WTC11 (cell line): ENCODE measurements at regions not wholly inside any gene's neighbourhood (a gene's known extent, or its start where the extent isn't known, plus 50 kb on each side); places are given as distances from the start of the nearest gene placed in this dataset.

Source experiments
- ATAC-seq: fragments of 200-7000 bp; cut with Tn5 transposase; 2 replicates; pipeline ENCODE4 v1.10.0; 2021; ENCODE audit warnings: mild to moderate bottlenecking, moderate library complexity
- CTCF ChIA-PET: fragments of 300-600 bp; sonication (Branson Sonifier 250); formaldehyde crosslinking; loops from one replicate; lab custom pipeline; 2021; ENCODE audit warnings: antibody characterized with exemption; lab: Charles Lee
- POLR2A ChIA-PET: fragments of 350-600 bp; sonication (Branson Sonifier 250); formaldehyde crosslinking; loops from one replicate; lab custom pipeline; 2021; ENCODE audit warnings: antibody characterized with exemption; lab: Charles Lee
- DNase-seq: peaks from one replicate; pipeline ENCODE4 v3.0.0; 2021; ENCODE audit warnings: low spot score
- H3K27ac Mint-ChIP-seq: 2 replicates; pipeline ENCODE4 v1.8.0; 2021; ENCODE audit warnings: mixed read lengths
- H3K27me3 Mint-ChIP-seq: 2 replicates; pipeline ENCODE4 v1.8.0; 2021; ENCODE audit warnings: low read depth, mild to moderate bottlenecking, moderate library complexity, mixed read lengths
- H3K36me3 Mint-ChIP-seq: 2 replicates; pipeline ENCODE4 v1.8.0; 2021; ENCODE audit warnings: mixed read lengths
- H3K4me1 Mint-ChIP-seq: 2 replicates; pipeline ENCODE4 v1.8.0; 2022; ENCODE audit warnings: mixed read lengths
- H3K4me3 Mint-ChIP-seq: 2 replicates; pipeline ENCODE4 v1.8.0; 2021; ENCODE audit warnings: mild to moderate bottlenecking, moderate library complexity, mixed read lengths
- H3K9me3 Mint-ChIP-seq: 2 replicates; pipeline ENCODE4 v1.8.0; 2021; ENCODE audit warnings: mixed read lengths
- FOXK1 ChIP-seq: sonication (generic); formaldehyde crosslinking; IDR thresholded peaks from 2 replicates; pipeline ENCODE4 v1.8.0; 2022; ENCODE audit warnings: mild to moderate bottlenecking, moderate library complexity, missing genetic modification reagents
- GABPB1 ChIP-seq: sonication (generic); formaldehyde crosslinking; IDR thresholded peaks from 2 replicates; pipeline ENCODE4 v1.8.1; 2023; ENCODE audit warnings: mild to moderate bottlenecking, missing genetic modification reagents
- GRHL2 ChIP-seq: fragments of 250-450 bp; sonication (Bioruptor Pico); IDR thresholded peaks from 2 replicates; pipeline ENCODE4 v1.8.0; 2022; ENCODE audit warnings: mild to moderate bottlenecking, moderate library complexity; ENCODE audit not compliant: insufficient replicate concordance, severe bottlenecking
- GTF2I ChIP-seq: fragments of 250-450 bp; sonication (Bioruptor Pico); conservative IDR thresholded peaks from 2 replicates; pipeline ENCODE4 v1.4.0; 2021; ENCODE audit warnings: mild to moderate bottlenecking
- HMGA2 ChIP-seq: fragments of 250-450 bp; sonication (Bioruptor Pico); IDR thresholded peaks from 2 replicates; pipeline ENCODE4 v1.4.0; 2021; ENCODE audit warnings: mild to moderate bottlenecking, moderate library complexity
- IRF2 ChIP-seq: sonication (generic); formaldehyde crosslinking; IDR thresholded peaks from 2 replicates; pipeline ENCODE4 v1.8.0; 2022; ENCODE audit warnings: low read depth, missing genetic modification reagents, borderline replicate concordance
- JUN ChIP-seq: sonication (generic); formaldehyde crosslinking; IDR thresholded peaks from 2 replicates; pipeline ENCODE4 v1.8.0; 2023; ENCODE audit warnings: mild to moderate bottlenecking, missing genetic modification reagents
- NFE2L1 ChIP-seq: sonication (generic); formaldehyde crosslinking; IDR thresholded peaks from 2 replicates; pipeline ENCODE4 v1.8.1; 2023; ENCODE audit warnings: missing genetic modification reagents
- NR1H2 ChIP-seq: sonication (generic); formaldehyde crosslinking; IDR thresholded peaks from 2 replicates; pipeline ENCODE4 v1.9.0; 2021; ENCODE audit warnings: mild to moderate bottlenecking, moderate library complexity, missing genetic modification reagents
- NR3C1 ChIP-seq: sonication (generic); formaldehyde crosslinking; conservative IDR thresholded peaks from 2 replicates; pipeline ENCODE4 v1.8.1; 2023; ENCODE audit warnings: low read depth, mild to moderate bottlenecking, missing genetic modification reagents
- SMAD4 ChIP-seq: sonication (generic); formaldehyde crosslinking; IDR thresholded peaks from 2 replicates; pipeline ENCODE4 v1.8.0; 2022; ENCODE audit warnings: mild to moderate bottlenecking, missing genetic modification reagents
- TP53 ChIP-seq: sonication (generic); formaldehyde crosslinking; IDR thresholded peaks from 2 replicates; pipeline ENCODE4 v1.8.1; 2023; ENCODE audit warnings: mild to moderate bottlenecking, missing genetic modification reagents
- TF ChIP-seq, protein P1 (sequence below): sonication (generic); formaldehyde crosslinking; IDR thresholded peaks from 2 replicates; pipeline ENCODE4 v1.8.1; 2022; ENCODE audit warnings: low read depth, missing genetic modification reagents, borderline replicate concordance
- TF ChIP-seq, protein P2 (sequence below): fragments of 200-600 bp; IDR thresholded peaks from 2 replicates; pipeline ENCODE4 v1.8.0; 2022; ENCODE audit warnings: antibody characterized with exemption
- TF ChIP-seq, protein P3 (sequence below): sonication (generic); formaldehyde crosslinking; IDR thresholded peaks from 2 replicates; pipeline ENCODE4 v1.8.0; 2022; ENCODE audit warnings: mild to moderate bottlenecking, missing genetic modification reagents
- TF ChIP-seq, protein P4 (sequence below): sonication (generic); formaldehyde crosslinking; IDR thresholded peaks from 2 replicates; pipeline ENCODE4 v1.8.1; 2022; ENCODE audit warnings: low read depth, mild to moderate bottlenecking, moderate library complexity, missing genetic modification reagents, borderline replicate concordance
- TF ChIP-seq, protein P5 (sequence below): sonication (generic); formaldehyde crosslinking; IDR thresholded peaks from 2 replicates; pipeline ENCODE4 v1.8.1; 2022; ENCODE audit warnings: mild to moderate bottlenecking, moderate library complexity, missing genetic modification reagents
- TF ChIP-seq, protein P6 (sequence below): sonication (generic); formaldehyde crosslinking; IDR thresholded peaks from 2 replicates; pipeline ENCODE4 v1.8.1; 2022; ENCODE audit warnings: missing genetic modification reagents, borderline replicate concordance

DNA sequence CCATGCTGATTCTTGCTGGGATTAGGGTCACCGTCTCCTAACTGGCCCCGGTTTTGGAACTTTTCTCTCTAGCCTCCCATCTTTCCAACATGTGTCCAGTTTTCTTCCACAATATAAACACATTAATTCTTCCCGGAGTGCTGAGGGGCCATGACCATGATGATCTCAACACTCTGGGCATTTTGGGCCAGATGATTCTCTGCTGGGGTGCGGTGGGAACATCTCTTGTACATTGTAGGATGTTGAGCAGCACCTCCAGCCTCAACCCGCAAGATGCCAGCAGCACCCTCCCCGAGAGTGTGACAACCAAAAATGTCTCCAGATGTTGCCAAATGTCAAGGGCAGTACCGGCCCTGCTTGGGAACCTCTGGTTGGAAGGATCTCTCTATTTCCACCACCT is 164.8 kb downstream of the TFAP2C start:
- H3K27me3 Mint-ChIP-seq: peaks cover 14% of the 10 kb centered on the region
- H3K4me3 Mint-ChIP-seq: no peak overlapping the region
- peaks cover 11% of the 10 kb centered on the region for H3K36me3 Mint-ChIP-seq
- POLR2A ChIA-PET: no interaction called here
- DNase-seq (no peak), ATAC-seq (no peak)
- no peak overlapping the region for H3K27ac Mint-ChIP-seq
- peaks cover 5% of the 10 kb centered on the region for H3K4me1 Mint-ChIP-seq
- TF ChIP-seq FOXK1 (CRISPR knock-in tag) (no peak), NFE2L1 (CRISPR knock-in tag) (no peak), HMGA2 (CRISPR knock-in tag) (no peak), NR3C1 (no peak), SMAD4 (CRISPR knock-in tag) (no peak), GABPB1 (CRISPR knock-in tag) (no peak), IRF2 (CRISPR knock-in tag) (no peak), GRHL2 (CRISPR knock-in tag) (no peak), GTF2I (CRISPR knock-in tag) (no peak)
- TF ChIP-seq, protein P1, sequence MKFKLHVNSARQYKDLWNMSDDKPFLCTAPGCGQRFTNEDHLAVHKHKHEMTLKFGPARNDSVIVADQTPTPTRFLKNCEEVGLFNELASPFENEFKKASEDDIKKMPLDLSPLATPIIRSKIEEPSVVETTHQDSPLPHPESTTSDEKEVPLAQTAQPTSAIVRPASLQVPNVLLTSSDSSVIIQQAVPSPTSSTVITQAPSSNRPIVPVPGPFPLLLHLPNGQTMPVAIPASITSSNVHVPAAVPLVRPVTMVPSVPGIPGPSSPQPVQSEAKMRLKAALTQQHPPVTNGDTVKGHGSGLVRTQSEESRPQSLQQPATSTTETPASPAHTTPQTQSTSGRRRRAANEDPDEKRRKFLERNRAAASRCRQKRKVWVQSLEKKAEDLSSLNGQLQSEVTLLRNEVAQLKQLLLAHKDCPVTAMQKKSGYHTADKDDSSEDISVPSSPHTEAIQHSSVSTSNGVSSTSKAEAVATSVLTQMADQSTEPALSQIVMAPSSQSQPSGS (CRISPR knock-in tag): no peak
- TF ChIP-seq, protein P2, sequence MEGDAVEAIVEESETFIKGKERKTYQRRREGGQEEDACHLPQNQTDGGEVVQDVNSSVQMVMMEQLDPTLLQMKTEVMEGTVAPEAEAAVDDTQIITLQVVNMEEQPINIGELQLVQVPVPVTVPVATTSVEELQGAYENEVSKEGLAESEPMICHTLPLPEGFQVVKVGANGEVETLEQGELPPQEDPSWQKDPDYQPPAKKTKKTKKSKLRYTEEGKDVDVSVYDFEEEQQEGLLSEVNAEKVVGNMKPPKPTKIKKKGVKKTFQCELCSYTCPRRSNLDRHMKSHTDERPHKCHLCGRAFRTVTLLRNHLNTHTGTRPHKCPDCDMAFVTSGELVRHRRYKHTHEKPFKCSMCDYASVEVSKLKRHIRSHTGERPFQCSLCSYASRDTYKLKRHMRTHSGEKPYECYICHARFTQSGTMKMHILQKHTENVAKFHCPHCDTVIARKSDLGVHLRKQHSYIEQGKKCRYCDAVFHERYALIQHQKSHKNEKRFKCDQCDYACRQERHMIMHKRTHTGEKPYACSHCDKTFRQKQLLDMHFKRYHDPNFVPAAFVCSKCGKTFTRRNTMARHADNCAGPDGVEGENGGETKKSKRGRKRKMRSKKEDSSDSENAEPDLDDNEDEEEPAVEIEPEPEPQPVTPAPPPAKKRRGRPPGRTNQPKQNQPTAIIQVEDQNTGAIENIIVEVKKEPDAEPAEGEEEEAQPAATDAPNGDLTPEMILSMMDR: no peak
- TF ChIP-seq, protein P3, sequence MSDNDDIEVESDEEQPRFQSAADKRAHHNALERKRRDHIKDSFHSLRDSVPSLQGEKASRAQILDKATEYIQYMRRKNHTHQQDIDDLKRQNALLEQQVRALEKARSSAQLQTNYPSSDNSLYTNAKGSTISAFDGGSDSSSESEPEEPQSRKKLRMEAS (CRISPR knock-in tag): no peak
- TF ChIP-seq, protein P4, sequence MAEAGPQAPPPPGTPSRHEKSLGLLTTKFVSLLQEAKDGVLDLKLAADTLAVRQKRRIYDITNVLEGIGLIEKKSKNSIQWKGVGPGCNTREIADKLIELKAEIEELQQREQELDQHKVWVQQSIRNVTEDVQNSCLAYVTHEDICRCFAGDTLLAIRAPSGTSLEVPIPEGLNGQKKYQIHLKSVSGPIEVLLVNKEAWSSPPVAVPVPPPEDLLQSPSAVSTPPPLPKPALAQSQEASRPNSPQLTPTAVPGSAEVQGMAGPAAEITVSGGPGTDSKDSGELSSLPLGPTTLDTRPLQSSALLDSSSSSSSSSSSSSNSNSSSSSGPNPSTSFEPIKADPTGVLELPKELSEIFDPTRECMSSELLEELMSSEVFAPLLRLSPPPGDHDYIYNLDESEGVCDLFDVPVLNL (CRISPR knock-in tag): no peak
- H3K9me3 Mint-ChIP-seq: peaks cover 11% of the 10 kb centered on the region
- CTCF ChIA-PET: no interaction called here

DNA sequence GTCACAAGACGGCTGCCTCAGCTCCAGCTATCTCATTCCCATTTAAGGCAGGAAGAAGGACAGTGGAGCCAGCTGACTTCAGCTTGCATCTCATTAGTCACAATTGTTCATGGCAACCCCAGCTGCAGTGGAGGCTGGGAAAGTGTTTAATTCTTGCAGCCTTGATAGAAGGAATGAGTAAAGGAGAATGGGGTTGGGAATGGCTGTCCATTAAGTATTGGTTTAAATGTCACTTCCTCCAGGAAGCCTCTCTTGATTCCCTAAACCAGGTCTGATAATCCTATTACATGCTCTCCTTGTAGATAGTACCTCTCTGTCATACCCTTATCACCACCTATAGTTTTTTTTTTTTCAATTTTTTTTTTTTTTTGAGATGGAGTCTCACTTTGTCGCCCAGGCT is 166.4 kb downstream of the TFAP2C start:
- Mint-ChIP-seq H3K27me3 (peaks cover 12% of the 10 kb centered on the region), H3K4me1 (peaks cover 3% of the 10 kb centered on the region; the same call in 1 of the 2 replicates), H3K36me3 (peaks cover 14% of the 10 kb centered on the region), H3K9me3 (peaks cover 17% of the 10 kb centered on the region), H3K4me3 (no peak overlapping the region), H3K27ac (no peak overlapping the region)
- CTCF ChIA-PET: no interaction called here
- ATAC-seq: no peak
- POLR2A ChIA-PET: interaction anchor here (0.6 kb wide), 1 partner anchor 45 kb away, joined by 3 read pairs; no protein-coding TSS in a partner anchor
- DNase-seq: no peak
- TF ChIP-seq, protein P5, sequence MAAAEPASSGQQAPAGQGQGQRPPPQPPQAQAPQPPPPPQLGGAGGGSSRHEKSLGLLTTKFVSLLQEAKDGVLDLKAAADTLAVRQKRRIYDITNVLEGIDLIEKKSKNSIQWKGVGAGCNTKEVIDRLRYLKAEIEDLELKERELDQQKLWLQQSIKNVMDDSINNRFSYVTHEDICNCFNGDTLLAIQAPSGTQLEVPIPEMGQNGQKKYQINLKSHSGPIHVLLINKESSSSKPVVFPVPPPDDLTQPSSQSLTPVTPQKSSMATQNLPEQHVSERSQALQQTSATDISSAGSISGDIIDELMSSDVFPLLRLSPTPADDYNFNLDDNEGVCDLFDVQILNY (CRISPR knock-in tag): no peak
- TF ChIP-seq, protein P6, sequence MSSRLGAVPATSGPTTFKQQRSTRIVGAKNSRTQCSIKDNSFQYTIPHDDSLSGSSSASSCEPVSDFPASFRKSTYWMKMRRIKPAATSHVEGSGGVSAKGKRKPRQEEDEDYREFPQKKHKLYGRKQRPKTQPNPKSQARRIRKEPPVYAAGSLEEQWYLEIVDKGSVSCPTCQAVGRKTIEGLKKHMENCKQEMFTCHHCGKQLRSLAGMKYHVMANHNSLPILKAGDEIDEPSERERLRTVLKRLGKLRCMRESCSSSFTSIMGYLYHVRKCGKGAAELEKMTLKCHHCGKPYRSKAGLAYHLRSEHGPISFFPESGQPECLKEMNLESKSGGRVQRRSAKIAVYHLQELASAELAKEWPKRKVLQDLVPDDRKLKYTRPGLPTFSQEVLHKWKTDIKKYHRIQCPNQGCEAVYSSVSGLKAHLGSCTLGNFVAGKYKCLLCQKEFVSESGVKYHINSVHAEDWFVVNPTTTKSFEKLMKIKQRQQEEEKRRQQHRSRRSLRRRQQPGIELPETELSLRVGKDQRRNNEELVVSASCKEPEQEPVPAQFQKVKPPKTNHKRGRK (CRISPR knock-in tag): no peak
- no peak for TF ChIP-seq GRHL2 (CRISPR knock-in tag)
- no peak for TF ChIP-seq NR1H2
- no peak for TF ChIP-seq TP53
- TF ChIP-seq JUN (CRISPR knock-in tag): no peak
